Activated naive CD8-positive, alpha-beta T cell treated with anti-CD3 and anti-CD28 coated beads for 36 hours (primary cell): ENCODE measurements at regions not wholly inside any gene's neighbourhood (a gene's known extent, or its start where the extent isn't known, plus 50 kb on each side); places are given as distances from the start of the nearest gene placed in this dataset.

Source experiments
- DNase-seq: peaks from one replicate; pipeline ENCODE4 v3.0.0; 2021
- H3K27ac Mint-ChIP-seq: one replicate; pipeline ENCODE4 v1.8.0; 2022; ENCODE audit warnings: mild to moderate bottlenecking, moderate library complexity, mixed read lengths
- H3K27me3 Mint-ChIP-seq: one replicate; pipeline ENCODE4 v1.8.0; 2022; ENCODE audit warnings: mild to moderate bottlenecking, mixed read lengths
- H3K36me3 Mint-ChIP-seq: one replicate; pipeline ENCODE4 v1.8.0; 2021; ENCODE audit warnings: mild to moderate bottlenecking, mixed read lengths
- H3K4me1 Mint-ChIP-seq: one replicate; pipeline ENCODE4 v1.8.0; 2021; ENCODE audit warnings: mixed read lengths
- H3K4me3 Mint-ChIP-seq: one replicate; pipeline ENCODE4 v1.8.0; 2022; ENCODE audit warnings: mild to moderate bottlenecking, moderate library complexity, mixed read lengths
- H3K9me3 Mint-ChIP-seq: one replicate; pipeline ENCODE4 v1.8.0; 2022; ENCODE audit warnings: mixed read lengths

GRCh38 chr10:71036297-71036966, 148.1 kb upstream of the PCBD1 start:
- no peaks in the 10 kb centered on the region for H3K4me1 Mint-ChIP-seq
- no peak for DNase-seq
- H3K4me3 Mint-ChIP-seq: no peak overlapping the region
- no peak overlapping the region for H3K27ac Mint-ChIP-seq
- H3K9me3 Mint-ChIP-seq: no peaks in the 10 kb centered on the region
- H3K36me3 Mint-ChIP-seq: no peaks in the 10 kb centered on the region
- no peaks in the 10 kb centered on the region for H3K27me3 Mint-ChIP-seq

GRCh38 chr10:71038091-71038633, 149.8 kb upstream of the PCBD1 start:
- no peak overlapping the region for H3K27ac Mint-ChIP-seq
- no peaks in the 10 kb centered on the region for H3K9me3 Mint-ChIP-seq
- no peak for DNase-seq
- H3K4me1 Mint-ChIP-seq: no peaks in the 10 kb centered on the region
- no peaks in the 10 kb centered on the region for H3K27me3 Mint-ChIP-seq
- H3K4me3 Mint-ChIP-seq: no peak overlapping the region
- H3K36me3 Mint-ChIP-seq: no peaks in the 10 kb centered on the region

- Mint-ChIP-seq H3K27ac (no peak overlapping the region), H3K36me3 (no peaks in the 10 kb centered on the region), H3K4me3 (no peak overlapping the region), H3K27me3 (no peaks in the 10 kb centered on the region), H3K9me3 (no peaks in the 10 kb centered on the region), H3K4me1 (no peaks in the 10 kb centered on the region)
- DNase-seq: no peak
These were observed 150.6 kb upstream of the PCBD1 start for GRCh38 chr10:71038921-71039320.

GRCh38 chr10:71039551-71039950, 151.2 kb upstream of the PCBD1 start:
- Mint-ChIP-seq H3K9me3 (no peaks in the 10 kb centered on the region), H3K27ac (no peak overlapping the region), H3K4me3 (no peak overlapping the region), H3K36me3 (no peaks in the 10 kb centered on the region), H3K27me3 (no peaks in the 10 kb centered on the region), H3K4me1 (no peaks in the 10 kb centered on the region)
- no peak for DNase-seq

- no peak for DNase-seq
- Mint-ChIP-seq H3K9me3 (no peaks in the 10 kb centered on the region), H3K4me1 (no peaks in the 10 kb centered on the region), H3K27ac (no peak overlapping the region), H3K4me3 (no peak overlapping the region), H3K27me3 (no peaks in the 10 kb centered on the region), H3K36me3 (no peaks in the 10 kb centered on the region)
These were observed 152.0 kb upstream of the PCBD1 start for GRCh38 chr10:71040343-71040742.

GRCh38 chr10:71040846-71041605, 152.7 kb upstream of the PCBD1 start:
- no peak overlapping the region for H3K4me3 Mint-ChIP-seq
- no peak for DNase-seq
- no peaks in the 10 kb centered on the region for H3K4me1 Mint-ChIP-seq
- no peaks in the 10 kb centered on the region for H3K27me3 Mint-ChIP-seq
- no peak overlapping the region for H3K27ac Mint-ChIP-seq
- no peaks in the 10 kb centered on the region for H3K36me3 Mint-ChIP-seq
- no peaks in the 10 kb centered on the region for H3K9me3 Mint-ChIP-seq

- no peaks in the 10 kb centered on the region for H3K27me3 Mint-ChIP-seq
- no peak for DNase-seq
- H3K27ac Mint-ChIP-seq: no peak overlapping the region
These were observed 153.9 kb upstream of the PCBD1 start for GRCh38 chr10:71042216-71042615.

GRCh38 chr10:71042699-71043098, 154.3 kb upstream of the PCBD1 start:
- no peaks in the 10 kb centered on the region for H3K27me3 Mint-ChIP-seq
- no peaks in the 10 kb centered on the region for H3K36me3 Mint-ChIP-seq

More at GRCh38 chr10:71042216-71042615, 153.9 kb upstream of the PCBD1 start:
- Mint-ChIP-seq H3K9me3 (no peaks in the 10 kb centered on the region), H3K36me3 (no peaks in the 10 kb centered on the region), H3K4me3 (no peak overlapping the region), H3K4me1 (no peaks in the 10 kb centered on the region)

GRCh38 chr10:71043858-71044257, 155.5 kb upstream of the PCBD1 start:
- no peaks in the 10 kb centered on the region for H3K9me3 Mint-ChIP-seq
- H3K4me3 Mint-ChIP-seq: no peak overlapping the region
- DNase-seq: no peak

More at GRCh38 chr10:71042699-71043098, 154.3 kb upstream of the PCBD1 start:
- no peak overlapping the region for H3K27ac Mint-ChIP-seq
- H3K4me3 Mint-ChIP-seq: no peak overlapping the region
- H3K4me1 Mint-ChIP-seq: no peaks in the 10 kb centered on the region
- no peaks in the 10 kb centered on the region for H3K9me3 Mint-ChIP-seq
- DNase-seq: no peak

GRCh38 chr10:71044720-71045119, 156.4 kb upstream of the PCBD1 start:
- H3K27ac Mint-ChIP-seq: no peak overlapping the region
- H3K36me3 Mint-ChIP-seq: no peaks in the 10 kb centered on the region
- no peaks in the 10 kb centered on the region for H3K27me3 Mint-ChIP-seq
- no peak overlapping the region for H3K4me3 Mint-ChIP-seq
- H3K9me3 Mint-ChIP-seq: no peaks in the 10 kb centered on the region
- no peak for DNase-seq
- H3K4me1 Mint-ChIP-seq: no peaks in the 10 kb centered on the region

More at GRCh38 chr10:71043858-71044257, 155.5 kb upstream of the PCBD1 start:
- Mint-ChIP-seq H3K27ac (no peak overlapping the region), H3K27me3 (no peaks in the 10 kb centered on the region), H3K4me1 (no peaks in the 10 kb centered on the region), H3K36me3 (no peaks in the 10 kb centered on the region)

GRCh38 chr10:71045204-71045809, 156.9 kb upstream of the PCBD1 start:
- Mint-ChIP-seq H3K27me3 (no peaks in the 10 kb centered on the region), H3K4me3 (no peak overlapping the region), H3K9me3 (no peaks in the 10 kb centered on the region), H3K36me3 (no peaks in the 10 kb centered on the region), H3K27ac (no peak overlapping the region), H3K4me1 (no peaks in the 10 kb centered on the region)
- no peak for DNase-seq

- H3K4me1 Mint-ChIP-seq: no peaks in the 10 kb centered on the region
- H3K9me3 Mint-ChIP-seq: no peaks in the 10 kb centered on the region
- no peak for DNase-seq
- no peaks in the 10 kb centered on the region for H3K27me3 Mint-ChIP-seq
- H3K4me3 Mint-ChIP-seq: no peak overlapping the region
- no peaks in the 10 kb centered on the region for H3K36me3 Mint-ChIP-seq
- H3K27ac Mint-ChIP-seq: no peak overlapping the region
These were observed 157.6 kb upstream of the PCBD1 start for GRCh38 chr10:71045936-71046335.

- no peak for DNase-seq
- Mint-ChIP-seq H3K27ac (no peak overlapping the region), H3K9me3 (no peaks in the 10 kb centered on the region), H3K4me1 (no peaks in the 10 kb centered on the region), H3K4me3 (no peak overlapping the region), H3K27me3 (no peaks in the 10 kb centered on the region), H3K36me3 (no peaks in the 10 kb centered on the region)
These were observed 158.4 kb upstream of the PCBD1 start for GRCh38 chr10:71046747-71047146.

GRCh38 chr10:71048971-71049615, 160.7 kb upstream of the PCBD1 start:
- Mint-ChIP-seq H3K27me3 (no peaks in the 10 kb centered on the region), H3K4me3 (no peak overlapping the region), H3K9me3 (no peaks in the 10 kb centered on the region), H3K4me1 (no peaks in the 10 kb centered on the region), H3K27ac (no peak overlapping the region), H3K36me3 (no peaks in the 10 kb centered on the region)
- DNase-seq: no peak

GRCh38 chr10:71049994-71050393, 161.6 kb upstream of the PCBD1 start:
- no peaks in the 10 kb centered on the region for H3K4me1 Mint-ChIP-seq

More at GRCh38 chr10:71049994-71050393, 161.6 kb upstream of the PCBD1 start:
- Mint-ChIP-seq H3K4me3 (no peak overlapping the region), H3K27me3 (no peaks in the 10 kb centered on the region), H3K27ac (no peak overlapping the region), H3K36me3 (no peaks in the 10 kb centered on the region), H3K9me3 (peaks cover 3% of the 10 kb centered on the region)
- DNase-seq: no peak
